ENCODE measurements at regions not wholly inside any gene's neighbourhood (a gene's known extent, or its start where the extent isn't known, plus 50 kb on each side); places are given as distances from the start of the nearest gene placed in this dataset.

DNA sequence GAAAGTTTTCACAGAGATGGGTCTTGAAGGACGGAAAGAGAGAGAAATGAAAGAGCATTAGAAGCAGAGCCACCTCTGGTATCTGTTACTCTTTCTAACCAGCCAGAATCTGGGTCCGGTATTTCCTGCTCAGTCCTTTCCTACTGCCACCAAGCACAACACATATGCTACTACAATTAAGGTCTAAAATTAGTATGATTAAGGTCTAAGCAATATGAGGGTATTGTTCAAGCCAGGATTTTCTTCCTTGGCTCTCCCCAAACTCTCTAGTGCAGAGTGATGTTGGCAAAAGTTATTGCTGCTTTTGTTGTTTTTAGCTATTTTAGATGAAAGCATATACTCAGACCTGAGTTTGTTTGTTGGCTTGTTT is 59.2 kb upstream of the EED start:
- TF ChIP-seq, protein P1, sequence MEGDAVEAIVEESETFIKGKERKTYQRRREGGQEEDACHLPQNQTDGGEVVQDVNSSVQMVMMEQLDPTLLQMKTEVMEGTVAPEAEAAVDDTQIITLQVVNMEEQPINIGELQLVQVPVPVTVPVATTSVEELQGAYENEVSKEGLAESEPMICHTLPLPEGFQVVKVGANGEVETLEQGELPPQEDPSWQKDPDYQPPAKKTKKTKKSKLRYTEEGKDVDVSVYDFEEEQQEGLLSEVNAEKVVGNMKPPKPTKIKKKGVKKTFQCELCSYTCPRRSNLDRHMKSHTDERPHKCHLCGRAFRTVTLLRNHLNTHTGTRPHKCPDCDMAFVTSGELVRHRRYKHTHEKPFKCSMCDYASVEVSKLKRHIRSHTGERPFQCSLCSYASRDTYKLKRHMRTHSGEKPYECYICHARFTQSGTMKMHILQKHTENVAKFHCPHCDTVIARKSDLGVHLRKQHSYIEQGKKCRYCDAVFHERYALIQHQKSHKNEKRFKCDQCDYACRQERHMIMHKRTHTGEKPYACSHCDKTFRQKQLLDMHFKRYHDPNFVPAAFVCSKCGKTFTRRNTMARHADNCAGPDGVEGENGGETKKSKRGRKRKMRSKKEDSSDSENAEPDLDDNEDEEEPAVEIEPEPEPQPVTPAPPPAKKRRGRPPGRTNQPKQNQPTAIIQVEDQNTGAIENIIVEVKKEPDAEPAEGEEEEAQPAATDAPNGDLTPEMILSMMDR (IDR thresholded peaks at IDR 0.05), result no peak
- no peak for TF ChIP-seq EZH2 (IDR thresholded peaks at IDR 0.05; ENCODE audit: borderline replicate concordance, insufficient read depth, low read depth, low read length, poor library complexity, severe bottlenecking)
